ENCODE measurements at regions not wholly inside any gene's neighbourhood (a gene's known extent, or its start where the extent isn't known, plus 50 kb on each side); places are given as distances from the start of the nearest gene placed in this dataset.
"Not testable (repeated sequence)": the region's sequence is repeated elsewhere in the genome, so short reads cannot be mapped to it uniquely, and the experiment has no call there.

- TF ChIP-seq HDGF (IDR thresholded peaks at IDR 0.05; ENCODE audit: borderline replicate concordance), result no peak
- TF ChIP-seq NFRKB (IDR thresholded peaks at IDR 0.05), result no peak
- no peak for TF ChIP-seq PKNOX1 (IDR thresholded peaks at IDR 0.05)
- no peak for TF ChIP-seq FOXA1 (IDR thresholded peaks at IDR 0.05)
- TF ChIP-seq FOXM1 (IDR thresholded peaks at IDR 0.05; ENCODE audit: borderline replicate concordance), result no peak
- TF ChIP-seq ZNF384 (IDR thresholded peaks at IDR 0.05), result no peak
- TF ChIP-seq BHLHE40 (IDR thresholded peaks at IDR 0.05; ENCODE audit: borderline replicate concordance), result no peak
- TF ChIP-seq L3MBTL2 (conservative IDR thresholded peaks at IDR 0.05), result no peak
- no peak for TF ChIP-seq ARNT (IDR thresholded peaks at IDR 0.05)
- no peak for TF ChIP-seq SP1 (IDR thresholded peaks at IDR 0.05)
- TF ChIP-seq CTBP1 (IDR thresholded peaks at IDR 0.05; ENCODE audit: borderline replicate concordance), result no peak
- TF ChIP-seq LEF1 (IDR thresholded peaks at IDR 0.05; ENCODE audit: borderline replicate concordance), result no peak
- no peak for TF ChIP-seq FOXK2 (IDR thresholded peaks at IDR 0.05)
- no peak for TF ChIP-seq SUZ12 (IDR thresholded peaks at IDR 0.05)
- no peak for TF ChIP-seq ELF4 (IDR thresholded peaks at IDR 0.05)
- TF ChIP-seq TARDBP (IDR thresholded peaks at IDR 0.05), result no peak
- CTCF ChIA-PET, result interaction anchor here (1.1 to 1.3 kb wide), 2 partner anchors 20 to 111 kb away, joined by 3 to 4 read pairs; no protein-coding TSS in a partner anchor
- POLR2A ChIA-PET, result no interaction called here
- peak; percentile 34 for DNase-seq (ENCODE audit: extremely low spot score)
Observed at GRCh38 chr10:55630491-55631056, 730.5 kb downstream of the ZWINT start.

GRCh38 chr10:55629793-55630490 lies 731.1 kb downstream of the ZWINT start:
- ChIA-PET POLR2A (interaction anchor here (0.6 to 1.4 kb wide), 3 partner anchors 10 to 257 kb away, joined by 3 to 5 read pairs (median 4); no protein-coding TSS in a partner anchor), CTCF (interaction anchor here (0.6 to 1.2 kb wide), 10 partner anchors 8 to 1192 kb away, joined by 3 to 5 read pairs (median 3); no protein-coding TSS in a partner anchor)
- peak; percentile 40 for DNase-seq (ENCODE audit: extremely low spot score)
- TF ChIP-seq PKNOX1 (IDR thresholded peaks at IDR 0.05) (no peak), L3MBTL2 (conservative IDR thresholded peaks at IDR 0.05) (no peak; the same call in 1 of the 2 replicates), BHLHE40 (IDR thresholded peaks at IDR 0.05; ENCODE audit: borderline replicate concordance) (no peak), FOXK2 (IDR thresholded peaks at IDR 0.05) (no peak), CTBP1 (IDR thresholded peaks at IDR 0.05; ENCODE audit: borderline replicate concordance) (no peak), FOXA1 (IDR thresholded peaks at IDR 0.05) (no peak), FOXM1 (IDR thresholded peaks at IDR 0.05; ENCODE audit: borderline replicate concordance) (no peak), SP1 (IDR thresholded peaks at IDR 0.05) (no peak), ZNF384 (IDR thresholded peaks at IDR 0.05) (no peak), ELF4 (IDR thresholded peaks at IDR 0.05) (no peak), LEF1 (IDR thresholded peaks at IDR 0.05; ENCODE audit: borderline replicate concordance) (no peak), NFRKB (IDR thresholded peaks at IDR 0.05) (no peak), ARNT (IDR thresholded peaks at IDR 0.05) (no peak), TARDBP (IDR thresholded peaks at IDR 0.05) (no peak), HDGF (IDR thresholded peaks at IDR 0.05; ENCODE audit: borderline replicate concordance) (no peak), SUZ12 (IDR thresholded peaks at IDR 0.05) (no peak)

GRCh38 chr10:55628260-55628701 lies 732.8 kb downstream of the ZWINT start:
- ChIA-PET POLR2A (interaction anchor here (1.2 to 1.7 kb wide), 3 partner anchors 9 to 109 kb away, joined by 3 to 4 read pairs (median 3); no protein-coding TSS in a partner anchor), CTCF (interaction anchor here (0.6 to 1.1 kb wide), 4 partner anchors 8 to 298 kb away, joined by 3 to 4 read pairs (median 3); no protein-coding TSS in a partner anchor)
- TF ChIP-seq FOXA1 (IDR thresholded peaks at IDR 0.05) (no peak), L3MBTL2 (conservative IDR thresholded peaks at IDR 0.05) (peak; percentile 48; the same call in 1 of the 2 replicates), LEF1 (IDR thresholded peaks at IDR 0.05; ENCODE audit: borderline replicate concordance) (no peak)

GRCh38 chr10:55627501-55628051 lies 733.5 kb downstream of the ZWINT start:
- POLR2A ChIA-PET, result interaction anchor here (0.7 to 1.7 kb wide), 2 partner anchors 108 to 534 kb away, joined by 3 to 4 read pairs; no protein-coding TSS in a partner anchor
- CTCF ChIA-PET, result interaction anchor here (0.5 to 1.1 kb wide), 4 partner anchors 8 to 1197 kb away, joined by 3 read pairs; no protein-coding TSS in a partner anchor
- DNase-seq (ENCODE audit: extremely low spot score), result peak; percentile 10
- TF ChIP-seq FOXM1 (IDR thresholded peaks at IDR 0.05; ENCODE audit: borderline replicate concordance) (no peak), FOXA1 (IDR thresholded peaks at IDR 0.05) (no peak), LEF1 (IDR thresholded peaks at IDR 0.05; ENCODE audit: borderline replicate concordance) (no peak), ELF4 (IDR thresholded peaks at IDR 0.05) (no peak), CTBP1 (IDR thresholded peaks at IDR 0.05; ENCODE audit: borderline replicate concordance) (no peak), L3MBTL2 (conservative IDR thresholded peaks at IDR 0.05) (no peak), ZNF384 (IDR thresholded peaks at IDR 0.05) (no peak), HDGF (IDR thresholded peaks at IDR 0.05; ENCODE audit: borderline replicate concordance) (no peak), ARNT (IDR thresholded peaks at IDR 0.05) (no peak)

More at GRCh38 chr10:55628260-55628701, 732.8 kb downstream of the ZWINT start:
- DNase-seq (ENCODE audit: extremely low spot score), result peak; percentile 17

GRCh38 chr10:55601690-55602478 lies 759.2 kb downstream of the ZWINT start:
- POLR2A ChIA-PET, result interaction anchor here (1.2 kb wide), 1 partner anchor 27 kb away, joined by 4 read pairs; no protein-coding TSS in a partner anchor
- DNase-seq (ENCODE audit: extremely low spot score); CTCF ChIA-PET: not testable (repeated sequence)
- peak; percentile 20; the same call in 1 of the 2 replicates for TF ChIP-seq PKNOX1 (IDR thresholded peaks at IDR 0.05)
